ENCODE measurements at regions not wholly inside any gene's neighbourhood (a gene's known extent, or its start where the extent isn't known, plus 50 kb on each side); places are given as distances from the start of the nearest gene placed in this dataset.

DNA sequence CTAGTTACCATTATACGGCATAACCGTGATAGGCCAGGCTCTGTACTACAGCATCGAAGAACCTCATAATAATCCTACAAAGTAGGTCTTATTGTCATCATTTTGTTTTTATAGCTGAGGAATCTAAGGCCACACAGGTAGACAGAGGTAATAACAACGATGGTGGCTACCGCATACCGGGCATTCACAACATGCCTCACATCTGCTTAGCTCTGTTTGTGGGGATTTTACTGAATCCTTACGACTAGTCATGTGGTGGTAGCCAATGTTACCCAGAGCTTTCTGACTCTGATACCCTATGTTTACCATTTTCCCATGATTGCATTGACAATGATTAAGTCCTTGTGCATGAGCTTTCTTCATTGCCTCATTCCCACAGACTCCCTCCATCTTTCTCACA is 269.4 kb downstream of the TCF7L2 start:
- DNase-seq: no peak

DNA sequence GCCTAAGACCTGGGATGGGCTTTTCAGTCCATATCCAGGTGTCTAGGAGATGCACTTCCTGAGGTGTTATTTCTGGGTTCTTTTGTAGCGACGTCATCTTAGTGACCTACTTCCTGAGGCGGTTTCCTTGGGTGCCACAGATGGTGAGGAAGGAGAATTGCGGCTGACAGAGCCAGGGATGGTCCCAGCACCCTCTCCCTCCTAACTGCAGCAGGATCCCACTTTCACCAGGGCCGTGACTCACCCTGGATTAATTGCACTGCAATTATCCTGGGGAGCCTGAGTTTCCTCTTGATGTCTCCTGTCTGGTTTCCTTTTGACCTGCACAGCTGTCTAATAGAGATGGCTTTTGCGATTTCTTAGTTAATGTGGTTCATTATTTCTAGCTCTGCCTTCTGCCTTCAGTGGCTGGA is 271.7 kb downstream of the TCF7L2 start:
- no peak for DNase-seq

- DNase-seq: no peak
Observed at GRCh38 chr10:113222207-113222606, 272.2 kb downstream of the TCF7L2 start.

DNA sequence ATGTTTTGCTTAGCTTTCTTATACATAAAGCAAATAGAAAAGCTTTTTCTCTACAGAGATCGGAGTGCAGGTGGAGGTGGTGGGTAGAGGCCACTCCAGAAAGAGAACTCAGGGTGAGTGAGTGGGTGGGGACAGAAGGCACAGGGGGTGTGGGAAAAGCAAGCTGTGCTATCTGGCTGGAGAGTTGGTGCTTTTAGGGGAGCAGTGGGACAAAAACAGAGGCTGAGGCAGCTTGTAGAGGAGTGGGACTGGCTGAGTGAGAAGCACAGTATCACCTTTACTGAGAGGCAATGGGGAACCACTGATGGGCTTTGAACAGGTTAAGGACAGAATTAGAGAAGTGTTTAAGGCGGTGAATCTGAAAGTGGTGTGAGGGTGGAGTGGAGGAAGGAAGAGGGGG is 275.3 kb downstream of the TCF7L2 start:
- DNase-seq: no peak

DNA sequence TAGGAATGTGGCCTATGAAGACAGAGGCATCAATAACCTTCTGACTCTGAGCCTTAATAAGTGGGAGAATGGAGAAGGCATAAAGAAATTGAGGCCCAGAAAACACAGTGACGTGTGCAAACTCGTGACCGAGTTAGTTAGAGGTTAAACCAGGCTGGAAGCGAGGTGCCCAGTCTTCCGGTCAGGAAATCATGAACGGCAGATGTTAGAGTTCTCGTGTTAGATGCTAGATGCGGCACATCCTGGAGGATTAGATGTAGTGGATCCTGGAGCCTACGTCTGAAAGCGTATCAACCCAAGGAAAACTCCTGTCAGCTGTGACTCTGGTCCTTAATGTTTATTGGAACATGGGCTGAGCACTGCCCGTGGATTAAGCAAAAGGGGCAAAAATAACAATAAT is 275.9 kb downstream of the TCF7L2 start:
- DNase-seq: no peak

GRCh38 chr10:113226399-113226798 is 276.4 kb downstream of the TCF7L2 start:
- DNase-seq: no peak

DNA sequence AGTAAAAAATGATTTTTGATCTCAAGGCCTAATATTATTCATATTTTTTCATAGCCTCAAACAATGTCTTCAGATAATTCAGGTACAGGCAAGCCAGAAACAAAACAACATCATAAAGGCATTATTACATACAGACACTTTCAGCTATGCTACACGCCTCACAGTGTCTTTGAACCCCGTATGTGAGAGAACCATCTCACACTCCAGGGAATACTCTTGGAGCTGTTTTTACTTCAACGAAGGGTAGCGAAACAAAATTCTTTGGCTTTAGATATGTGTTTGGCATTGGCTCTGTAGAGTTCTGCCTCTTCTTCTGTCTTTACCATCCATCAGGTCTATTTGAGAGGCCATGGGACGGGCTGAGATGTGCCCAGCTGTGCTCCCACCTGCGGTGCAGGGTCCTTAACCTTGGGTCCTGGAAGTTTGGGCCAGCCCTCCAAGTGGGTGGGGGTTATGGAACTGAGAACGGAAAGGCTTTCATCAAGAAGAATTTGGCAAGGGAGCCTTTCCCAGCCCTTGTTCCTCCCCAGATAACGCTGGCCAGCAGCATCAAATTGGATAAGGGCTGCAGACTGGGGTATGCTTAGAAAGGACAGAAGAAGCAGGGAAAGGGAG is 276.9 kb downstream of the TCF7L2 start:
- DNase-seq: no peak

DNA sequence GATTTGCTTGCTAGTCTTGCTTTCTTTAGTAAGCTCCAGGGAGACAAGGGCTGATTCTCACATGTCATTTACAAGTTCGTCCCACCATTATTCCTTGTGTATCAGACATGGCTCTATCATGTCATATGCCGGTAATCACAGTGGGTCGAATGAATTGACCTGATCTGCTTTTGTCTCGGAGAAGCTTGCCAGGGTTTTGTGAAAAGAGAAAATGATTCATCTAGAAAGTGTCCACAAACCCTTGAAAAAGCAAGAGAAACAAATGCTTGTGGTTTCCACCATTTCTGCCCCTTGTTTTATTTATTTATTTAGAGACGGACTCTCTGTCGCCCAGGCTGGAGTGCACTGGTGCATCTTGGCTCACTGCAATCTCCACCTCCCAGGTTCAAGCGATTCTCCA is 278.5 kb downstream of the TCF7L2 start:
- no peak for DNase-seq

GRCh38 chr10:113230011-113230610 is 280.1 kb downstream of the TCF7L2 start:
- no peak for DNase-seq

- no peak for DNase-seq
Observed at GRCh38 chr10:113232928-113233511, 283.0 kb downstream of the TCF7L2 start.

DNA sequence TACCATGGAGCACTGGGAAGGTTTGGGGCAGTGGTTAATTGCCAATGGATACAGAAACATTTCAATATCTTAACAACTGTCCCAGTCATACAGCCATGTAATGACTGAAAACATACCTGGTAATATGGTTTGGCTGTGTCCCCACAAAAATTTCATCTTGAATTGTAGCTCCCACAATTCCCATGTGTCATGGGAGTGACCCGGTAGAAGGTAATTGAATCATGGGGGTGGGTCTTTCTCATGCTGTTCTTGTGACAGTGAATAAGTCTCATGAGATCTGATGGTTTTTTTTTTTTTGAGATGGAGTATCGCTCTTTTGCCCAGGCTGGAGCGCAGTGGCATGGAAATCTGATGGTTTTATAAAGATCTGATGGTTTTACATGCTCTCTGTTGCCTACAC is 284.4 kb downstream of the TCF7L2 start:
- no peak for DNase-seq

GRCh38 chr10:113235508-113235907 is 285.5 kb downstream of the TCF7L2 start:
- no peak for DNase-seq

GRCh38 chr10:113236998-113237397 is 287.0 kb downstream of the TCF7L2 start:
- DNase-seq: no peak

- DNase-seq: no peak
Observed at GRCh38 chr10:113239566-113240350, 289.7 kb downstream of the TCF7L2 start.

DNA sequence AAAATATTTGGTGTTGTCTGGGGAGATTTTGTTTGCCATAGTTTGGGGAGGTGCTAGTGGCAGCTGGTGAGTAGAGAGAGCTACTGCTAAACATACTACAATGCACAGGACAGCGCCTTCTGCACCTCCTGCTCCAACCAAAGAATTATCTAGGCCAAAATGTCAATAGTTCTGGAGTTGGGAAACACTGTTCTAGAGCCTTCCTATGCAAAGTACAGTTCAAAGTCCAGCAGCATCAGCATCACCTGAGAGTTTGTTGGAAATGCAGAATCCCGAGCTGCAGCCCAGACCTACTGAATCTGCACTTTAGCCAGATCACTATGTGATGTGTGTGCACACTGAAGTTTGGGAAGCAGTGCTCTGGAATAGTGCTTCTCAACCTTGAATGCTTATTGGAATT is 290.7 kb downstream of the TCF7L2 start:
- no peak for DNase-seq

DNA sequence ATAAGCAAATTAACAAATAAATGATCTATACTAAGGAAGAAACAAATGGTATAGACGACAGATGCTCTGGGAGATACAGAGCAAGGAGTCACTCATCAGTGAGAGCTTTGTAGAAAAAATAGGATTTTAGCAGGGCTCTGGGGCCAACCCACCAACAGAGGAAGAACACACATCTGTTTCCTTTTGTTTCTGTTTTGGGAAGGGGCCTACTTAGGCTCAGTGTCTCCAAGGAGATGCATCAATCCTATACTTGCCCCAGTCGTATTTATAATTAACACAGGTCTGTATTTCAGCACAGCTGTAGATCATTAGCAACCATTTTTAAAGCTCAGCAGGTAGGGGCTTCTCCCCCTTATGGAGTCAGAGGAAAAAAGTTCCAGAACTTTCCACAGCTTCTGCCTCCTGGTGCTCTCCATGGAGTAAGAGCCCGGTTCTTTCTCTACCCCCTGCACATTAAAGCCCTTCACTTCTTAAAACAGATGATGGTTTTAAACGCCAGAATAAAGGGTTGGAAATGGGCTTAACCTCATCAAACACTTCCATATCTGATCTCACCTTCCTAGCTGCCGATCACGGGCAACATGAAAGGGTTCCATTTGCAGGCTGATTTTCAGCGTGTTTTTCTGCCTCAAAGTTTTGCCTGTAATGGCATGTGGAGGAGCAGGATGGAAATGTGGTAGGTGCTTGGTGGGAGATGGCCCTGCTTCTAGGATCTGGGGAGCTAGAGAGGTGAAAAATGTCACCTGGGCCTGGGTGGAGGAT is 291.7 kb downstream of the TCF7L2 start:
- no peak for DNase-seq

- DNase-seq: no peak
Observed at GRCh38 chr10:113243311-113243710, 293.3 kb downstream of the TCF7L2 start.

- DNase-seq: no peak
Observed at GRCh38 chr10:113244750-113245149, 294.7 kb downstream of the TCF7L2 start.

DNA sequence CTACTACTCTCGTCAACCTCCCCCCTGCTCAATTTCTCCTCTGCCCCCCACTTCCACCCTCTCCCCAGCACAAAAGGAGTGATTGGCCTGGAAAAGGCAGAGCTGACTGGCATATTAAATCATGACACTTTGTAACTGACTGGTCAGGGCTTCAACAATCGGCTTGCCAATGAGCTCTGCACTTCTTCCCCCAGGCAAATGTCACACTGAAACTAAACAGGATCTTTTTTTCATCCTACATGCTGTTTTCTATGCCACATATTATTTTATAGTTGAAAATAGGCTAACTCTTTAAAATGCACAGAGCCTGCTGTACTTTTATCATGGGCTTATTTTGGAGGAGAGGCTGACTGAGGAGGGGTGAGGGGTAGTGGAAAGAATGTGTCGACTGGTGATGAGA is 295.2 kb downstream of the TCF7L2 start:
- DNase-seq: no peak

GRCh38 chr10:113247050-113247449 is 297.0 kb downstream of the TCF7L2 start:
- DNase-seq: no peak

DNA sequence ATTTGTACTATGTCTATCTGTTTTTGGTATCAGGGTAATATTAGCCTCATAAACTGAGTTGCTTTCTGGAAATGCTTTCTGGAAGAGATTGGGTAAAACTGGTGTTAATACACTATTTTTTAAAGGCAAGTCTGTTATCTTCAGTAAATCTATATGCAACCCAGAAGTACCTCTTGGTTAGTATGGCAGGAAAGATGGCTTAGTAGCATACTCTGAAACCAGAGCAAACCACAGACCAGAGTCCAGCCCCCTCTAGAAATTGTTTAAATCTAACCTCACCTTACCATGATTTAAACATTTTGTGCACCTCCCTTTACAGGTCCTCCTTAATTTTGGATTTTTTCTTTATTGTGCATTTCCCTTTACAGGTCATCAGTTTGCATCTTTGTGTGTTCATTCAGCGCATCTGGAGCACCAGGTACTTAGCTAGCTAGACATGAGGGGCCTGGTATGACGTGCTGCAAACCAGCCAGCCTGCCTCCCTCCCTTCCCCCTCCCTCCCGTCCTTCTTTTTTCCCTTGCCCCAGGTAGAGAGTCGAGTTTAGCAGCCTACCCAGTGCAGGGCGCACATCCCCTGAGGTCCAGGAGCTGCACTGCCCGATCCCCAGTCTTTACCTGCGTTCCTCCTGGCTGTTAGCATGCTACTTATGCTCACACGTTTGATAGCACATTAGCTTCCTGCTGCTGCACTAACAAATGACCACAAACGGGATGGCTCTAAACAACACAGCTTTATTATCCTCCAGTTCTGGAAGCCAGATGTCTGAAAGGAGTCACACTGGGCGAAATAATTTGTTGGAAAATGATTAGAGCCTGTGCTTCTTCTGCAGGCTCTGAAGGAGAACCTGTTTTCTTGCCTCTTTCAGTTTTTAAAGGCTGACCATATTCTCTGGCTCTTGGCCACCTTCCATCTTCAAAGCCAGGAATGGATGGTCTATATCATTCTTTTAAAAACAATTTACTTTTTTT is 299.9 kb upstream of the HABP2 start:
- DNase-seq: no peak

Measured in activated naive CD4-positive, alpha-beta T cell treated with anti-CD3 and anti-CD28 coated beads, Interleukin-2, amount 50 U/mL, for 16 hours (primary cell).